Adrenal gland (tissue), 5 donors: ENCODE measurements at regions not wholly inside any gene's neighbourhood (a gene's known extent, or its start where the extent isn't known, plus 50 kb on each side); places are given as distances from the start of the nearest gene placed in this dataset.

Experiments
- POLR2A ChIP-seq, 2 donors: fragments of 450-650 bp; IDR thresholded peaks; one replicate each; pipeline ENCODE4 v1.6.1; 2017; ENCODE audit warnings: antibody characterized with exemption in 2 of 2, mild to moderate bottlenecking in 2 of 2, moderate library complexity in 1 of 2
- TF ChIP-seq, protein P1 (sequence below), 6 experiments: fragments of 450-650 bp in 4 of 6; fragments of 200-600 bp in 2 of 6; sonication (generic) in 1 of 6; IDR thresholded peaks; 1 replicate in 5 of 6; 2 replicates in 1 of 6; pipeline versions ENCODE4 v1.5.1 to v1.8.0; 2016 to 2021; ENCODE audit warnings: antibody characterized with exemption in 6 of 6, mild to moderate bottlenecking in 2 of 6, moderate library complexity in 1 of 6
- donor health status: DM: no; HTN: no; CAD: no.

DNA sequence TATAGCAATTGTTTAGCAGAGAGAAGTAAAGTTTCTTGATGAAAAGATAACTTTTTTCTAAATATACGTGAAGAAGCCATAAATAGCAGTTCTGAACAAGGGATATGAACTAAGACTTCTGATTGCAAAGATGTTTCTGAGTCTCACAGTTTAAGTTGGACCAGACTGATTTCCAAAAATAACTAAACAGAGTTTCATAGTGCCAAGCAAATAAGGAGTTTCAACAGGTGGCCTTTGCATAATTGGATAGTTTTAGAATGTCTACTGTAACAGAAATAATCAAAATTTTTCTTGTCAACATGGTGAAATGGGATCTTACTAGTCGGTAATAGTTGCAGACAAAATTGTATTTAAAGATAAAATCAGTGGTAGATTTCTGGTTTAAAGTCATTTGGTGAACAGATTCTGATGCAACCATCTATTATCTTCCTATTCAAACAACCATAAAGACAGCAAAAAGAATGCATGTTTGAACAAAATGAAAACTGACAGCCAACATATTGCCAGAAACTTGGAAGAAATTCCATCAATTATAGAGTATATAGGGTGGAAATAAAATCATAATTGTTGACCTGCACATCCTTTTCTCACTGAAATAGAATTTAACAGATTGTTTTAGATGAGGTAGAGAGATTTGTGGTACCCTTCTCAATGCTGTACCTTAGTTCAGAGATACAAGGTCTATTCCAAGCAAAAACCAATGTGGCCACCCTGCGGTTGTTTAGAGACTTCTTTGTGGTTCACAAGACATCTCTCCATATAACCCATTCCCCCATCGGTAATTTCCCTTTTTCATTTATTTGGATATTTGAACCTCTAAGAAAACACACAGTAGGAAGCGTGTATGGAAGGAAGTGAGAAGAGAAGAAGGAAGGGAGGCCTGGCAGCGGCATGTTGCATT, 275.3 kb downstream of the COG6 start:
- TF ChIP-seq, protein P1, sequence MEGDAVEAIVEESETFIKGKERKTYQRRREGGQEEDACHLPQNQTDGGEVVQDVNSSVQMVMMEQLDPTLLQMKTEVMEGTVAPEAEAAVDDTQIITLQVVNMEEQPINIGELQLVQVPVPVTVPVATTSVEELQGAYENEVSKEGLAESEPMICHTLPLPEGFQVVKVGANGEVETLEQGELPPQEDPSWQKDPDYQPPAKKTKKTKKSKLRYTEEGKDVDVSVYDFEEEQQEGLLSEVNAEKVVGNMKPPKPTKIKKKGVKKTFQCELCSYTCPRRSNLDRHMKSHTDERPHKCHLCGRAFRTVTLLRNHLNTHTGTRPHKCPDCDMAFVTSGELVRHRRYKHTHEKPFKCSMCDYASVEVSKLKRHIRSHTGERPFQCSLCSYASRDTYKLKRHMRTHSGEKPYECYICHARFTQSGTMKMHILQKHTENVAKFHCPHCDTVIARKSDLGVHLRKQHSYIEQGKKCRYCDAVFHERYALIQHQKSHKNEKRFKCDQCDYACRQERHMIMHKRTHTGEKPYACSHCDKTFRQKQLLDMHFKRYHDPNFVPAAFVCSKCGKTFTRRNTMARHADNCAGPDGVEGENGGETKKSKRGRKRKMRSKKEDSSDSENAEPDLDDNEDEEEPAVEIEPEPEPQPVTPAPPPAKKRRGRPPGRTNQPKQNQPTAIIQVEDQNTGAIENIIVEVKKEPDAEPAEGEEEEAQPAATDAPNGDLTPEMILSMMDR (IDR thresholded peaks at IDR 0.05) = no peak
- TF ChIP-seq POLR2A (IDR thresholded peaks at IDR 0.05) = no peak
